Immature natural killer cell (primary cell): ENCODE measurements at regions not wholly inside any gene's neighbourhood (a gene's known extent, or its start where the extent isn't known, plus 50 kb on each side); places are given as distances from the start of the nearest gene placed in this dataset.

Source experiments
- DNase-seq, 3 donors: peaks; one replicate each; pipeline ENCODE4 v3.0.0; 2022; ENCODE audit warnings: mixed read lengths in 1 of 3
- H3K27ac Mint-ChIP-seq, 6 donors: one replicate each; pipeline ENCODE4 v1.8.0; 2020; ENCODE audit warnings: mixed read lengths in 6 of 6, mild to moderate bottlenecking in 5 of 6, inconsistent platforms in 4 of 6, moderate library complexity in 3 of 6
- H3K27me3 Mint-ChIP-seq, 3 donors: one replicate each; pipeline ENCODE4 v1.8.0; 2020 to 2021; ENCODE audit warnings: low read depth in 3 of 3, mild to moderate bottlenecking in 3 of 3, mixed read lengths in 3 of 3, moderate library complexity in 3 of 3, inconsistent platforms in 1 of 3
- H3K36me3 Mint-ChIP-seq, 3 donors: one replicate each; pipeline ENCODE4 v1.8.0; 2020; ENCODE audit warnings: mixed read lengths in 3 of 3, inconsistent platforms in 2 of 3, mild to moderate bottlenecking in 2 of 3
- H3K4me1 Mint-ChIP-seq, 2 donors: one replicate each; pipeline ENCODE4 v1.8.0; 2020; ENCODE audit warnings: inconsistent platforms in 2 of 2, mild to moderate bottlenecking in 2 of 2, mixed read lengths in 2 of 2, moderate library complexity in 1 of 2
- H3K4me3 Mint-ChIP-seq, 5 donors: one replicate each; pipeline ENCODE4 v1.8.0; 2020; ENCODE audit warnings: mild to moderate bottlenecking in 5 of 5, mixed read lengths in 5 of 5, inconsistent platforms in 3 of 5, moderate library complexity in 3 of 5
- H3K9me3 Mint-ChIP-seq, 6 donors: one replicate each; pipeline ENCODE4 v1.8.0; 2020; ENCODE audit warnings: mild to moderate bottlenecking in 6 of 6, mixed read lengths in 6 of 6, inconsistent platforms in 4 of 6, moderate library complexity in 3 of 6

GRCh38 chr16:6146874-6147425, 1049.4 kb upstream of the EEF2KMT start:
- Mint-ChIP-seq H3K27ac (no peak overlapping the region), H3K9me3 (peaks cover 0 to 23% (median 9%) of the 10 kb centered on the region in 6 donors), H3K4me1 (no peaks in the 10 kb centered on the region), H3K36me3 (no peaks in the 10 kb centered on the region), H3K27me3 (peaks cover 0 to 4% (median 0%) of the 10 kb centered on the region in 3 donors), H3K4me3 (no peak overlapping the region)
- no peak for DNase-seq

- Mint-ChIP-seq H3K27me3 (peaks cover 0 to 4% (median 0%) of the 10 kb centered on the region in 3 donors), H3K4me1 (no peaks in the 10 kb centered on the region), H3K27ac (no peak overlapping the region), H3K9me3 (peaks cover 0 to 25% (median 9%) of the 10 kb centered on the region in 6 donors), H3K4me3 (no peak overlapping the region), H3K36me3 (no peaks in the 10 kb centered on the region)
- no peak for DNase-seq
Observed at GRCh38 chr16:6146356-6146755, 1048.8 kb upstream of the EEF2KMT start.

- Mint-ChIP-seq H3K27me3 (peaks cover 0 to 6% (median 0%) of the 10 kb centered on the region in 3 donors), H3K9me3 (peaks cover 0 to 36% (median 10%) of the 10 kb centered on the region in 6 donors), H3K4me3 (no peak overlapping the region), H3K27ac (no peak overlapping the region), H3K4me1 (no peaks in the 10 kb centered on the region), H3K36me3 (no peaks in the 10 kb centered on the region)
- DNase-seq: no peak
Observed at GRCh38 chr16:6144463-6144862, 1046.9 kb upstream of the EEF2KMT start.

GRCh38 chr16:6143020-6143419, 1045.4 kb upstream of the EEF2KMT start:
- no peak overlapping the region for H3K27ac Mint-ChIP-seq
- H3K4me3 Mint-ChIP-seq: no peak overlapping the region
- peaks cover 0 to 36% (median 11%) of the 10 kb centered on the region in 6 donors for H3K9me3 Mint-ChIP-seq
- no peaks in the 10 kb centered on the region for H3K4me1 Mint-ChIP-seq
- H3K36me3 Mint-ChIP-seq: no peaks in the 10 kb centered on the region
- peaks cover 0 to 6% (median 0%) of the 10 kb centered on the region in 3 donors for H3K27me3 Mint-ChIP-seq
- no peak for DNase-seq

- no peak overlapping the region for H3K4me3 Mint-ChIP-seq
- H3K27ac Mint-ChIP-seq: no peak overlapping the region
- no peaks in the 10 kb centered on the region for H3K4me1 Mint-ChIP-seq
- DNase-seq: no peak
- H3K36me3 Mint-ChIP-seq: peaks cover 0 to 3% (median 0%) of the 10 kb centered on the region in 3 donors
- peaks cover 0 to 3% (median 2%) of the 10 kb centered on the region in 3 donors for H3K27me3 Mint-ChIP-seq
- peaks cover 0 to 16% (median 2%) of the 10 kb centered on the region in 6 donors for H3K9me3 Mint-ChIP-seq
Observed at GRCh38 chr16:6133009-6133557, 1035.5 kb upstream of the EEF2KMT start.

GRCh38 chr16:6132121-6132520, 1034.5 kb upstream of the EEF2KMT start:
- no peak overlapping the region for H3K4me3 Mint-ChIP-seq
- no peak for DNase-seq
- peaks cover 0 to 3% (median 0%) of the 10 kb centered on the region in 3 donors for H3K36me3 Mint-ChIP-seq
- no peaks in the 10 kb centered on the region for H3K4me1 Mint-ChIP-seq
- H3K27me3 Mint-ChIP-seq: peaks cover 0 to 3% (median 2%) of the 10 kb centered on the region in 3 donors
- no peak overlapping the region for H3K27ac Mint-ChIP-seq
- peaks cover 0 to 16% (median 2%) of the 10 kb centered on the region in 6 donors for H3K9me3 Mint-ChIP-seq

- Mint-ChIP-seq H3K9me3 (peaks cover 0 to 16% (median 2%) of the 10 kb centered on the region in 6 donors), H3K4me1 (no peaks in the 10 kb centered on the region), H3K27ac (no peak overlapping the region), H3K4me3 (no peak overlapping the region), H3K36me3 (peaks cover 0 to 3% (median 0%) of the 10 kb centered on the region in 3 donors), H3K27me3 (peaks cover 2 to 3% (median 2%) of the 10 kb centered on the region in 3 donors)
- DNase-seq: no peak
Observed at GRCh38 chr16:6131526-6132050, 1034.0 kb upstream of the EEF2KMT start.

GRCh38 chr16:6125483-6126259, 1028.1 kb upstream of the EEF2KMT start:
- Mint-ChIP-seq H3K4me1 (no peaks in the 10 kb centered on the region), H3K36me3 (peaks cover 0 to 3% (median 0%) of the 10 kb centered on the region in 3 donors), H3K4me3 (no peak overlapping the region), H3K27ac (no peak overlapping the region), H3K9me3 (peaks cover 0 to 9% (median under 1%) of the 10 kb centered on the region in 6 donors), H3K27me3 (peaks cover 0 to 3% (median 0%) of the 10 kb centered on the region in 3 donors)
- no peak for DNase-seq

GRCh38 chr16:6124136-6124535, 1026.5 kb upstream of the EEF2KMT start:
- H3K36me3 Mint-ChIP-seq: peaks cover 0 to under 1% (median 0%) of the 10 kb centered on the region in 3 donors
- peaks cover 0 to 3% (median 3%) of the 10 kb centered on the region in 3 donors for H3K27me3 Mint-ChIP-seq
- no peaks in the 10 kb centered on the region for H3K4me1 Mint-ChIP-seq
- H3K4me3 Mint-ChIP-seq: no peak overlapping the region
- H3K27ac Mint-ChIP-seq: no peak overlapping the region
- no peak for DNase-seq
- H3K9me3 Mint-ChIP-seq: peaks cover 0 to 9% (median under 1%) of the 10 kb centered on the region in 6 donors

- Mint-ChIP-seq H3K4me3 (no peak overlapping the region), H3K27ac (no peak overlapping the region), H3K36me3 (no peaks in the 10 kb centered on the region), H3K27me3 (peaks cover 0 to 5% (median 3%) of the 10 kb centered on the region in 3 donors), H3K4me1 (no peaks in the 10 kb centered on the region), H3K9me3 (peaks cover 0 to 8% (median 0%) of the 10 kb centered on the region in 6 donors)
- no peak for DNase-seq
Observed at GRCh38 chr16:6122401-6122800, 1024.8 kb upstream of the EEF2KMT start.

GRCh38 chr16:6114691-6115090, 1017.1 kb upstream of the EEF2KMT start:
- no peak for DNase-seq
- Mint-ChIP-seq H3K4me1 (no peaks in the 10 kb centered on the region), H3K4me3 (no peak overlapping the region), H3K9me3 (peaks cover 0 to 2% (median 0%) of the 10 kb centered on the region in 6 donors), H3K36me3 (no peaks in the 10 kb centered on the region), H3K27ac (no peak overlapping the region), H3K27me3 (peaks cover 1 to 2% (median 2%) of the 10 kb centered on the region in 3 donors)

- Mint-ChIP-seq H3K27me3 (peaks cover 1 to 2% (median 2%) of the 10 kb centered on the region in 3 donors), H3K4me1 (no peaks in the 10 kb centered on the region), H3K27ac (no peak overlapping the region), H3K9me3 (peaks cover 0 to 2% (median 0%) of the 10 kb centered on the region in 6 donors), H3K36me3 (no peaks in the 10 kb centered on the region), H3K4me3 (no peak overlapping the region)
- no peak for DNase-seq
Observed at GRCh38 chr16:6113749-6114148, 1016.2 kb upstream of the EEF2KMT start.

GRCh38 chr16:6112700-6113099, 1015.1 kb upstream of the EEF2KMT start:
- no peaks in the 10 kb centered on the region for H3K4me1 Mint-ChIP-seq
- peaks cover 0 to 2% (median 1%) of the 10 kb centered on the region in 3 donors for H3K27me3 Mint-ChIP-seq
- no peak overlapping the region for H3K27ac Mint-ChIP-seq
- DNase-seq: no peak
- no peaks in the 10 kb centered on the region for H3K36me3 Mint-ChIP-seq
- no peak overlapping the region for H3K4me3 Mint-ChIP-seq
- peaks cover 0 to 2% (median 0%) of the 10 kb centered on the region in 6 donors for H3K9me3 Mint-ChIP-seq

GRCh38 chr16:6111390-6111789, 1013.8 kb upstream of the EEF2KMT start:
- Mint-ChIP-seq H3K4me1 (no peaks in the 10 kb centered on the region), H3K36me3 (no peaks in the 10 kb centered on the region), H3K27me3 (peaks cover 0 to 2% (median 1%) of the 10 kb centered on the region in 3 donors), H3K9me3 (peaks cover 0 to 2% (median 0%) of the 10 kb centered on the region in 6 donors), H3K4me3 (no peak overlapping the region), H3K27ac (no peak overlapping the region)
- no peak for DNase-seq
